Panc1 (cell line): ENCODE measurements at regions not wholly inside any gene's neighbourhood (a gene's known extent, or its start where the extent isn't known, plus 50 kb on each side); places are given as distances from the start of the nearest gene placed in this dataset.

Experiments used
- ATAC-seq: fragments of 200-7000 bp; cut with Tn5 transposase; 2 replicates; pipeline ENCODE4 v1.9.1; 2020; ENCODE audit warnings: mild to moderate bottlenecking, moderate library complexity
- BruUV-seq: library from RNA; stranded (reverse); fragments of 400-500 nt; replicated peaks from 2 replicates; lab custom pipeline; 2021; lab: Mats Ljungman, UMichigan
- CTCF ChIA-PET: fragments of 300-600 bp; sonication (Branson Sonifier 250); formaldehyde crosslinking; loops from one replicate; lab custom pipeline; 2022; ENCODE audit warnings: antibody characterized with exemption; lab: Charles Lee
- POLR2A ChIA-PET: fragments of 300-600 bp; sonication (Branson Sonifier 250); formaldehyde crosslinking; loops from one replicate; lab custom pipeline; 2022; ENCODE audit warnings: antibody characterized with exemption; lab: Charles Lee
- DNase-seq: peaks from one replicate; pipeline ENCODE4 v3.0.0-alpha.2; 2010; ENCODE audit warnings: low read depth, low spot score
- H3K27ac ChIP-seq: 2 replicates; pipeline ENCODE4 v1.5.1; 2011; ENCODE audit warnings: mild to moderate bottlenecking, low read length, inconsistent platforms
- H3K27me3 ChIP-seq: fragments of 200-500 bp; sonication (Bioruptor generic); 2 replicates; pipeline ENCODE4 v1.6.0; 2014; ENCODE audit warnings: low read length, inconsistent platforms; ENCODE audit not compliant: control insufficient read depth, insufficient read depth
- H3K36me3 ChIP-seq: fragments of 200-500 bp; sonication (Bioruptor generic); 2 replicates; pipeline ENCODE4 v1.5.1; 2014; ENCODE audit warnings: inconsistent platforms, mild to moderate bottlenecking, low read length, moderate library complexity; ENCODE audit not compliant: control insufficient read depth, insufficient read depth
- H3K4me1 ChIP-seq: 2 replicates; pipeline ENCODE4 v1.5.1; 2011; ENCODE audit warnings: inconsistent platforms, mild to moderate bottlenecking, low read length, moderate library complexity; ENCODE audit not compliant: control insufficient read depth, insufficient read depth
- H3K4me3 ChIP-seq, 2 experiments: 2 replicates each; pipeline ENCODE4 v1.5.1; 2011 to 2012; ENCODE audit warnings: low read depth in 2 of 2, low read length in 2 of 2, mild to moderate bottlenecking in 2 of 2, inconsistent platforms in 1 of 2, moderate library complexity in 1 of 2
- H3K9me3 ChIP-seq: fragments of 200-500 bp; sonication (Bioruptor generic); 2 replicates; pipeline ENCODE4 v1.5.1; 2014; ENCODE audit warnings: low read depth, mild to moderate bottlenecking, inconsistent platforms, low read length, moderate library complexity; ENCODE audit not compliant: control insufficient read depth, insufficient read depth
- POLR2AphosphoS5 ChIP-seq: IDR thresholded peaks from 2 replicates; pipeline ENCODE4 v1.6.1; 2012; ENCODE audit warnings: mild to moderate bottlenecking, low read depth, low read length, moderate library complexity
- SIN3A ChIP-seq: IDR thresholded peaks from 2 replicates; pipeline ENCODE4 v1.6.1; 2012; ENCODE audit warnings: low read depth, mild to moderate bottlenecking, low read length, moderate library complexity, borderline replicate concordance; ENCODE audit not compliant: insufficient read depth
- TCF7L2 ChIP-seq: IDR thresholded peaks from 2 replicates; pipeline ENCODE4 v1.6.1; 2011; ENCODE audit warnings: mild to moderate bottlenecking, low read depth, low read length, inconsistent platforms
- in situ Hi-C: cut with HindIII; loops from 2 replicates; pipeline ENCODE4 v1.10.0; 2016; ENCODE audit warnings: low sequenced_read_pairs, low pct_unique_long_range_greater_than_20kb
- intact Hi-C: fragments of 100-400 bp; cut with micrococcal nuclease; formaldehyde crosslinking; loops from one replicate; pipeline ENCODE4 v1.10.0; 2022; ENCODE audit not compliant: unreplicated experiment
- TF ChIP-seq, protein P1 (sequence below), 2 experiments: IDR thresholded peaks; 2 replicates each; pipeline ENCODE4 v1.6.1; 2011 to 2012; ENCODE audit warnings: low read depth in 2 of 2, control low read depth in 1 of 2, low read length in 1 of 2, mild to moderate bottlenecking in 1 of 2, moderate library complexity in 1 of 2; ENCODE audit not compliant: insufficient read depth in 1 of 2
- TF ChIP-seq, protein P2 (sequence below): fragments of 450-650 bp; IDR thresholded peaks from 2 replicates; pipeline ENCODE4 v1.5.1; 2017; ENCODE audit warnings: mild to moderate bottlenecking

DNA sequence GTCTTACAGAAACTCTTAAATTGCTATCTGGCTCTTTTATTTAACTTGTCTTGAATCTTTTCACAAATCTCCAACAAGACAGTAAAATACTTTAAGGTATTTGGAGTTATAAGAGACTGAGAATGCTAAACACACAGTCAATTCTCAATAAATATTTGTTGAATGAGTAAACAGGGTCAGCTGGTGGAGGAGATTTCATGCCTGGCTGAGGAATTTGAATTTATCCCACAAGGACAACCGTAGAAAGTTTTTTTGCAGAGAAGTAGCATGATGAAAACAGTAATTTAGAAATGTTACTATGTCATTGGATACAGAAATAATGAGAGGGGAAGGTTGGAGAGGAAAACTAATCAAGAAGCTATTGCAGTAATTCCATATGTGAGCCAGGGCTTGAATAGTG is 1223.7 kb downstream of the PCDH17 start:
- Histone ChIP-seq H3K9me3 (no peaks in the 10 kb centered on the region), H3K27me3 (no peaks in the 10 kb centered on the region), H3K4me1 (no peaks in the 10 kb centered on the region), H3K27ac (no peak overlapping the region), H3K4me3 (no peak overlapping the region), H3K36me3 (no peaks in the 10 kb centered on the region)
- BruUV-seq, result no TSS peak
- in situ Hi-C loops, result no loop called here
- no peak for TF ChIP-seq TCF7L2
- no peak for TF ChIP-seq SIN3A
- TF ChIP-seq, protein P1, sequence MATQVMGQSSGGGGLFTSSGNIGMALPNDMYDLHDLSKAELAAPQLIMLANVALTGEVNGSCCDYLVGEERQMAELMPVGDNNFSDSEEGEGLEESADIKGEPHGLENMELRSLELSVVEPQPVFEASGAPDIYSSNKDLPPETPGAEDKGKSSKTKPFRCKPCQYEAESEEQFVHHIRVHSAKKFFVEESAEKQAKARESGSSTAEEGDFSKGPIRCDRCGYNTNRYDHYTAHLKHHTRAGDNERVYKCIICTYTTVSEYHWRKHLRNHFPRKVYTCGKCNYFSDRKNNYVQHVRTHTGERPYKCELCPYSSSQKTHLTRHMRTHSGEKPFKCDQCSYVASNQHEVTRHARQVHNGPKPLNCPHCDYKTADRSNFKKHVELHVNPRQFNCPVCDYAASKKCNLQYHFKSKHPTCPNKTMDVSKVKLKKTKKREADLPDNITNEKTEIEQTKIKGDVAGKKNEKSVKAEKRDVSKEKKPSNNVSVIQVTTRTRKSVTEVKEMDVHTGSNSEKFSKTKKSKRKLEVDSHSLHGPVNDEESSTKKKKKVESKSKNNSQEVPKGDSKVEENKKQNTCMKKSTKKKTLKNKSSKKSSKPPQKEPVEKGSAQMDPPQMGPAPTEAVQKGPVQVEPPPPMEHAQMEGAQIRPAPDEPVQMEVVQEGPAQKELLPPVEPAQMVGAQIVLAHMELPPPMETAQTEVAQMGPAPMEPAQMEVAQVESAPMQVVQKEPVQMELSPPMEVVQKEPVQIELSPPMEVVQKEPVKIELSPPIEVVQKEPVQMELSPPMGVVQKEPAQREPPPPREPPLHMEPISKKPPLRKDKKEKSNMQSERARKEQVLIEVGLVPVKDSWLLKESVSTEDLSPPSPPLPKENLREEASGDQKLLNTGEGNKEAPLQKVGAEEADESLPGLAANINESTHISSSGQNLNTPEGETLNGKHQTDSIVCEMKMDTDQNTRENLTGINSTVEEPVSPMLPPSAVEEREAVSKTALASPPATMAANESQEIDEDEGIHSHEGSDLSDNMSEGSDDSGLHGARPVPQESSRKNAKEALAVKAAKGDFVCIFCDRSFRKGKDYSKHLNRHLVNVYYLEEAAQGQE (IDR thresholded peaks at IDR 0.05; ENCODE audit: insufficient read depth in 1 of 2, low read depth in 2 of 2, low read length in 1 of 2), result no peak
- ATAC-seq (no peak), DNase-seq (no peak)
- CTCF ChIA-PET, result no interaction called here
- intact Hi-C loops, result no loop called here
- POLR2A ChIA-PET, result no interaction called here

DNA sequence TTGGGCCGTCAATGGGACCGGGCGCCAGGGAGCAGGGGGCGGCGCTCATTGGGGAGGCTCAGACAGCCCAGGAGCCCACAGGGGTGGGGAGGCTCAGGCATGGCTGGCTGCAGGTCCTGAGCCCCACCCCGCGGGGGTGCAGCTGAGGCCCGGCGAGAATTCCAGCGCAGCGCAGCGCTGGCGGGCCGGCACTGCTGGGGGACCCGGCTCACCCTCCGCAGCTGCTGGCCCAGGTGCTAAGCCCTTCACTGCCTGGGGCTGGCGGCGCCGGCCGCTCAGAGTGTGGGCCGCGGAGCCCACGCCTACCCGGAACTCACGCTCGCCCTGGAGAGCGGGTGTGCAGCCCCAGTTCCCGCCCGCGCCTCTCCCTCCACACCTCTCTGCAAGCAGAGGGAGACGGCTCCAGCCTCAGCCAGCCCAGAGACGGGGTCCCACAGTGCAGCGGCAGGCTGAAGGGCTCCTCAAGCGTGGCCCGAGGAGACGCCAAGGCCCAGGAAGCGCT is 1227.4 kb downstream of the PCDH17 start:
- in situ Hi-C loops (no loop called here), intact Hi-C loops (no loop called here)
- Histone ChIP-seq H3K36me3 (no peaks in the 10 kb centered on the region), H3K27me3 (no peaks in the 10 kb centered on the region), H3K4me3 (no peak overlapping the region), H3K27ac (no peak overlapping the region), H3K9me3 (no peaks in the 10 kb centered on the region), H3K4me1 (no peaks in the 10 kb centered on the region)
- POLR2A ChIA-PET, result no interaction called here
- ATAC-seq, result no peak
- TF ChIP-seq POLR2AphosphoS5, result no peak
- TF ChIP-seq, protein P2, sequence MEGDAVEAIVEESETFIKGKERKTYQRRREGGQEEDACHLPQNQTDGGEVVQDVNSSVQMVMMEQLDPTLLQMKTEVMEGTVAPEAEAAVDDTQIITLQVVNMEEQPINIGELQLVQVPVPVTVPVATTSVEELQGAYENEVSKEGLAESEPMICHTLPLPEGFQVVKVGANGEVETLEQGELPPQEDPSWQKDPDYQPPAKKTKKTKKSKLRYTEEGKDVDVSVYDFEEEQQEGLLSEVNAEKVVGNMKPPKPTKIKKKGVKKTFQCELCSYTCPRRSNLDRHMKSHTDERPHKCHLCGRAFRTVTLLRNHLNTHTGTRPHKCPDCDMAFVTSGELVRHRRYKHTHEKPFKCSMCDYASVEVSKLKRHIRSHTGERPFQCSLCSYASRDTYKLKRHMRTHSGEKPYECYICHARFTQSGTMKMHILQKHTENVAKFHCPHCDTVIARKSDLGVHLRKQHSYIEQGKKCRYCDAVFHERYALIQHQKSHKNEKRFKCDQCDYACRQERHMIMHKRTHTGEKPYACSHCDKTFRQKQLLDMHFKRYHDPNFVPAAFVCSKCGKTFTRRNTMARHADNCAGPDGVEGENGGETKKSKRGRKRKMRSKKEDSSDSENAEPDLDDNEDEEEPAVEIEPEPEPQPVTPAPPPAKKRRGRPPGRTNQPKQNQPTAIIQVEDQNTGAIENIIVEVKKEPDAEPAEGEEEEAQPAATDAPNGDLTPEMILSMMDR, result no peak
- no peak for TF ChIP-seq SIN3A
- no peak for TF ChIP-seq TCF7L2
- TF ChIP-seq, protein P1 (IDR thresholded peaks at IDR 0.05; ENCODE audit: insufficient read depth in 1 of 2, low read depth in 2 of 2, low read length in 1 of 2), result no peak
- no peak for DNase-seq
- no TSS peak for BruUV-seq
- CTCF ChIA-PET, result no interaction called here
